Upper lobe of left lung (tissue), 4 donors: ENCODE measurements at regions not wholly inside any gene's neighbourhood (a gene's known extent, or its start where the extent isn't known, plus 50 kb on each side); places are given as distances from the start of the nearest gene placed in this dataset.
"Not testable (repeated sequence)": the region's sequence is repeated elsewhere in the genome, so short reads cannot be mapped to it uniquely, and the experiment has no call there.

ENCODE experiments used
- EP300 ChIP-seq, 4 donors: sonication (generic); formaldehyde crosslinking; IDR thresholded peaks; one replicate each; pipeline ENCODE4 v1.5.1; 2017; ENCODE audit warnings: antibody characterized with exemption in 4 of 4, control low read depth in 2 of 4
- POLR2A ChIP-seq, 4 donors: fragments of 450-650 bp; IDR thresholded peaks; one replicate each; pipeline ENCODE4 v1.5.1; 2016 to 2017; ENCODE audit warnings: antibody characterized with exemption in 4 of 4, mild to moderate bottlenecking in 2 of 4
- POLR2AphosphoS5 ChIP-seq, 2 donors: sonication (generic); formaldehyde crosslinking; IDR thresholded peaks; one replicate each; pipeline ENCODE4 v1.5.1; 2017; ENCODE audit warnings: antibody characterized with exemption in 2 of 2
- TF ChIP-seq, protein P1 (sequence below), 6 experiments: fragments of 450-650 bp in 4 of 6; fragments of 200-600 bp in 2 of 6; sonication (generic) in 2 of 6; IDR thresholded peaks; one replicate each; pipeline ENCODE4 v1.5.1; 2016 to 2019; ENCODE audit warnings: antibody characterized with exemption in 6 of 6

DNA sequence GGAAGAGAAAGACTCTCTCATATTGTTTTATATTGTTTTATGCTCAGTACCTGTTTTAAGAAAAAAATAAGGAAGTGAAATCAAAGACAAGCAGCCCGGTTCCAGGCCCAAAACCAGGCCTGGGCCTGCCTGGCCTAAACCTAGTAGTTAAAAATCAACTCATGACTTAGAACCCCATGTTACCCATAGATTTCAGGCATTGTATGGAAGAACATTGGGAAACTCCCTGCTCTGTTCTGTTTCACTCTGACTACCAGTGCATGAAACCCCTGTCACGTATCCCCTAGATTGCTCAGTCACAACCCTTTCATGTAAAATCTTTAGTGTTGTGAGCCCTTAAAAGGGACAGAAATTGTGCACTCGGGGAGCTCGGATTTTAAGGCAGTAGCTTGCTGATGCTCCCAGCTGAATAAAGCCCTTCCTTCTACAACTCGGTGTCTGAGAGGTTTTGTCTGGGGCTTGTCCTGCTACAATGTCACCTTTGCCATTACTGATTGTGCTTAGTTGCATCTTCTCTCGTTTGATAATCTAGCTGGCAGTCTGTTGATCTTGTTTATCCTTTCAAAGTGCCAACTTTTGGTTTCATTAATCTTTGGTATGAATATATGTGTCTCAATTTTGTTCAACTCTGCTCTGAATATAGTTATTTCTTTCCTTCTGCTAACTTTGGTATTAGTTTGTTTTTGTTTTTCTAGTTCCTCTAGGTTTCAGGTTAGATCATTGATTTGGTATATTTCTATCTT lies 842.8 kb upstream of the NDST4 start:
- not testable (repeated sequence) for TF ChIP-seq POLR2AphosphoS5, POLR2A, EP300 (IDR thresholded peaks at IDR 0.05)
- TF ChIP-seq, protein P1, sequence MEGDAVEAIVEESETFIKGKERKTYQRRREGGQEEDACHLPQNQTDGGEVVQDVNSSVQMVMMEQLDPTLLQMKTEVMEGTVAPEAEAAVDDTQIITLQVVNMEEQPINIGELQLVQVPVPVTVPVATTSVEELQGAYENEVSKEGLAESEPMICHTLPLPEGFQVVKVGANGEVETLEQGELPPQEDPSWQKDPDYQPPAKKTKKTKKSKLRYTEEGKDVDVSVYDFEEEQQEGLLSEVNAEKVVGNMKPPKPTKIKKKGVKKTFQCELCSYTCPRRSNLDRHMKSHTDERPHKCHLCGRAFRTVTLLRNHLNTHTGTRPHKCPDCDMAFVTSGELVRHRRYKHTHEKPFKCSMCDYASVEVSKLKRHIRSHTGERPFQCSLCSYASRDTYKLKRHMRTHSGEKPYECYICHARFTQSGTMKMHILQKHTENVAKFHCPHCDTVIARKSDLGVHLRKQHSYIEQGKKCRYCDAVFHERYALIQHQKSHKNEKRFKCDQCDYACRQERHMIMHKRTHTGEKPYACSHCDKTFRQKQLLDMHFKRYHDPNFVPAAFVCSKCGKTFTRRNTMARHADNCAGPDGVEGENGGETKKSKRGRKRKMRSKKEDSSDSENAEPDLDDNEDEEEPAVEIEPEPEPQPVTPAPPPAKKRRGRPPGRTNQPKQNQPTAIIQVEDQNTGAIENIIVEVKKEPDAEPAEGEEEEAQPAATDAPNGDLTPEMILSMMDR (IDR thresholded peaks at IDR 0.05): not testable (repeated sequence)
